ENCODE measurements at regions not wholly inside any gene's neighbourhood (a gene's known extent, or its start where the extent isn't known, plus 50 kb on each side); places are given as distances from the start of the nearest gene placed in this dataset.

DNA sequence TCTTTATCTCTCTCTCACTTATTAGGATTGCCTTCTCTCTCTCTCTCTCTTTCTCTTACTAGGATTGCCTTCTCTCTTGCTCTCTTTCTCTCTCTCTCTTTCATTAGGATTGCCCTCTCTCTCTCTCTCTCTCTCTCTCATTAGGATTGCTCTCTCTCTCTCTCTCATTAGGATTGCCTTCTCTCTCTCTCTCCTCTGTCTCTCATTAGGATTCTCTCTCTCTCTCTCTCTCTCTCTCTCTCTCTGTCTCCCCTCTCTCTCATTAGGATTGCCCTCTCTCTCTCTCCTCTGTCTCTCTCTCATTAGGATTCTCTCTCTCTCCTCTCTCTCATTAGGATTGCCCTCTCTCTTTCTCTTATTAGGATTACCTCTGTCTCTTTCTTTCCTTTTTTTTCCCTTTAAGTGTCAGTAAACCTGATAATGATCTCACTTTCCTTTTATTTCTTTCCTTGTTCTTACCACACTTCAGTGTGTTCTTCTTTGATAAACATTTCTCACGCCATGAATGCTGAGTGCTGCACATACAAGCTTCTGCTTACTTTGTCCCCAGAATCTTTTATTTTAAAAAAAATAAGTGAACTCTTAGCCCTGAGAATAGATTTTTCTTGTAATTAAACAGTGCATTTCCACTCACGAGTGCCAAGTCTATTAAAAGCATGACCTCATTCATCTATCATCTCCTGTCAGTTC lies 243.4 kb upstream of the TBC1D5 start:
- ChIA-PET POLR2A (no interaction called here), CTCF (no interaction called here)
- TF ChIP-seq, protein P1, sequence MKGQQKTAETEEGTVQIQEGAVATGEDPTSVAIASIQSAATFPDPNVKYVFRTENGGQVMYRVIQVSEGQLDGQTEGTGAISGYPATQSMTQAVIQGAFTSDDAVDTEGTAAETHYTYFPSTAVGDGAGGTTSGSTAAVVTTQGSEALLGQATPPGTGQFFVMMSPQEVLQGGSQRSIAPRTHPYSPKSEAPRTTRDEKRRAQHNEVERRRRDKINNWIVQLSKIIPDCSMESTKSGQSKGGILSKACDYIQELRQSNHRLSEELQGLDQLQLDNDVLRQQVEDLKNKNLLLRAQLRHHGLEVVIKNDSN (IDR thresholded peaks at IDR 0.05; ENCODE audit: borderline replicate concordance, low read depth), result no peak
- TF ChIP-seq TAF1 (IDR thresholded peaks at IDR 0.05; ENCODE audit: borderline replicate concordance, low read depth, low read length), result no peak
- TF ChIP-seq CHD2 (IDR thresholded peaks at IDR 0.05; ENCODE audit: low read length, partially characterized antibody), result no peak
- TF ChIP-seq, protein P2, sequence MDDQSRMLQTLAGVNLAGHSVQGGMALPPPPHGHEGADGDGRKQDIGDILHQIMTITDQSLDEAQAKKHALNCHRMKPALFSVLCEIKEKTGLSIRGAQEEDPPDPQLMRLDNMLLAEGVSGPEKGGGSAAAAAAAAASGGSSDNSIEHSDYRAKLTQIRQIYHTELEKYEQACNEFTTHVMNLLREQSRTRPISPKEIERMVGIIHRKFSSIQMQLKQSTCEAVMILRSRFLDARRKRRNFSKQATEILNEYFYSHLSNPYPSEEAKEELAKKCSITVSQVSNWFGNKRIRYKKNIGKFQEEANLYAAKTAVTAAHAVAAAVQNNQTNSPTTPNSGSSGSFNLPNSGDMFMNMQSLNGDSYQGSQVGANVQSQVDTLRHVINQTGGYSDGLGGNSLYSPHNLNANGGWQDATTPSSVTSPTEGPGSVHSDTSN (IDR thresholded peaks at IDR 0.05), result no peak
- WGBS (ENCODE audit: low lambda C conversion rate), result 48% methylated on average over 2 of the region's 2 CpGs
- Histone ChIP-seq H3K4me1 (ENCODE audit: control insufficient read depth in 1 of 2, insufficient read depth in 2 of 2, low read depth in 1 of 2, low read length in 1 of 2) (no peaks in the 10 kb centered on the region; a peak in 1 of 4 replicates), H3K9me2 (no peaks in the 10 kb centered on the region), H3K9ac (no peak overlapping the region), H3K79me2 (ENCODE audit: insufficient read depth) (no peaks in the 10 kb centered on the region), H2AFZ (ENCODE audit: low read depth) (no peak overlapping the region), H3K9me3 (no peaks in the 10 kb centered on the region), H3K27me3 (ENCODE audit: insufficient read depth) (no peaks in the 10 kb centered on the region; the same call in 1 of the 2 replicates), H3K27ac (ENCODE audit: low read depth in 2 of 2, low read length in 1 of 2) (no peak overlapping the region), H3K36me3 (replicated peaks in 1 of 2; ENCODE audit: control insufficient read depth in 1 of 2, insufficient read depth in 2 of 2, low read length in 1 of 2) (no peaks in the 10 kb centered on the region), H3F3A (replicated peaks; ENCODE audit: insufficient read depth) (no peaks in the 10 kb centered on the region), H3K4me2 (no peak overlapping the region), H4K20me1 (ENCODE audit: insufficient read depth) (no peaks in the 10 kb centered on the region), H3K4me3 (ENCODE audit: low read depth in 2 of 2, low read length in 1 of 2) (no peak overlapping the region)
- DNase-seq, result no peak

DNA sequence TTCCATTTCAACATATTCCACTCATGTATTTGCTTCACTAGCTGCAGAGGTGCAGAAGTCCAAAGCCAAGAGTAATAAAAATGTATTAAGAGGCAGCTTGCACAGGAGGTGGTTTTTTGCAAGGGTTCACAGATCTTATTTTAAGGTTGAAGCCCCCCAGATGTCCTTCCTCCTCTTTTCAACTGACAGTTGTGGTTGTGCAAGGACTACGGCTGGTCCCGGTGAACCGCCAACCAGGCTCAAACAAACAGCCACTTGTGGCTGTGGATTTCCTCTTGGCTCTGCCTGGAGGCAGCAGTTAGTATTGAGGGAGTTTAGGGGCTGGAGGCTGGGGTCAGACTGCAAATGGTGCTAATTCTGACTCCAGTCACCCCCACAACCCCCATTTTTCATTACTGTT lies 240.7 kb upstream of the TBC1D5 start:
- no peak overlapping the region for H2AFZ ChIP-seq (ENCODE audit: low read depth)
- H3K36me3 ChIP-seq (replicated peaks in 1 of 2; ENCODE audit: control insufficient read depth in 1 of 2, insufficient read depth in 2 of 2, low read length in 1 of 2), result no peaks in the 10 kb centered on the region
- H4K20me1 ChIP-seq (ENCODE audit: insufficient read depth), result no peaks in the 10 kb centered on the region
- H3K4me1 ChIP-seq (ENCODE audit: control insufficient read depth in 1 of 2, insufficient read depth in 2 of 2, low read depth in 1 of 2, low read length in 1 of 2), result peaks cover 0 to 6% of the 10 kb centered on the region in 2 experiments; a peak in 1 of 4 replicates
- CTCF ChIA-PET, result interaction anchor here (0.8 to 1.3 kb wide), 2 partner anchors 14 kb away, joined by 3 read pairs; no protein-coding TSS in a partner anchor
- POLR2A ChIA-PET, result no interaction called here
- H3F3A ChIP-seq (replicated peaks; ENCODE audit: insufficient read depth), result no peaks in the 10 kb centered on the region
- H3K79me2 ChIP-seq (ENCODE audit: insufficient read depth), result no peaks in the 10 kb centered on the region
- H3K27ac ChIP-seq (ENCODE audit: low read depth in 2 of 2, low read length in 1 of 2), result no peak overlapping the region
- H3K9me3 ChIP-seq, result no peaks in the 10 kb centered on the region
- no peak overlapping the region for H3K9ac ChIP-seq
- no peak overlapping the region for H3K4me2 ChIP-seq
- WGBS (ENCODE audit: low lambda C conversion rate), result 96% methylated on average over 3 of the region's 3 CpGs
- no peaks in the 10 kb centered on the region; the same call in 1 of the 2 replicates for H3K27me3 ChIP-seq (ENCODE audit: insufficient read depth)
- no peaks in the 10 kb centered on the region for H3K9me2 ChIP-seq
- no peak for DNase-seq
- H3K4me3 ChIP-seq (ENCODE audit: low read depth in 2 of 2, low read length in 1 of 2), result no peak overlapping the region
- TF ChIP-seq TEAD4 (IDR thresholded peaks at IDR 0.05; ENCODE audit: borderline replicate concordance, insufficient read depth) (no peak), RAD21 (IDR thresholded peaks at IDR 0.05; ENCODE audit: low read length) (no peak), CHD2 (IDR thresholded peaks at IDR 0.05; ENCODE audit: low read length, partially characterized antibody) (no peak), EP300 (IDR thresholded peaks at IDR 0.05; ENCODE audit: borderline replicate concordance in 1 of 2, low read depth in 1 of 2, low read length in 1 of 2) (no peak), SMC3 (IDR thresholded peaks at IDR 0.05; ENCODE audit: low read depth, low read length) (no peak), GABPA (IDR thresholded peaks at IDR 0.05; ENCODE audit: low read depth) (no peak), RFX5 (IDR thresholded peaks at IDR 0.05; ENCODE audit: low read length) (no peak), EZH2phosphoT487 (IDR thresholded peaks at IDR 0.05; ENCODE audit: borderline replicate concordance, low read depth) (no peak), RXRA (IDR thresholded peaks at IDR 0.05; ENCODE audit: borderline replicate concordance, low read depth) (no peak)
- TF ChIP-seq, protein P3, sequence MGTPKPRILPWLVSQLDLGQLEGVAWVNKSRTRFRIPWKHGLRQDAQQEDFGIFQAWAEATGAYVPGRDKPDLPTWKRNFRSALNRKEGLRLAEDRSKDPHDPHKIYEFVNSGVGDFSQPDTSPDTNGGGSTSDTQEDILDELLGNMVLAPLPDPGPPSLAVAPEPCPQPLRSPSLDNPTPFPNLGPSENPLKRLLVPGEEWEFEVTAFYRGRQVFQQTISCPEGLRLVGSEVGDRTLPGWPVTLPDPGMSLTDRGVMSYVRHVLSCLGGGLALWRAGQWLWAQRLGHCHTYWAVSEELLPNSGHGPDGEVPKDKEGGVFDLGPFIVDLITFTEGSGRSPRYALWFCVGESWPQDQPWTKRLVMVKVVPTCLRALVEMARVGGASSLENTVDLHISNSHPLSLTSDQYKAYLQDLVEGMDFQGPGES (IDR thresholded peaks at IDR 0.05; ENCODE audit: low read depth, low read length), result no peak
- TF ChIP-seq, protein P4, sequence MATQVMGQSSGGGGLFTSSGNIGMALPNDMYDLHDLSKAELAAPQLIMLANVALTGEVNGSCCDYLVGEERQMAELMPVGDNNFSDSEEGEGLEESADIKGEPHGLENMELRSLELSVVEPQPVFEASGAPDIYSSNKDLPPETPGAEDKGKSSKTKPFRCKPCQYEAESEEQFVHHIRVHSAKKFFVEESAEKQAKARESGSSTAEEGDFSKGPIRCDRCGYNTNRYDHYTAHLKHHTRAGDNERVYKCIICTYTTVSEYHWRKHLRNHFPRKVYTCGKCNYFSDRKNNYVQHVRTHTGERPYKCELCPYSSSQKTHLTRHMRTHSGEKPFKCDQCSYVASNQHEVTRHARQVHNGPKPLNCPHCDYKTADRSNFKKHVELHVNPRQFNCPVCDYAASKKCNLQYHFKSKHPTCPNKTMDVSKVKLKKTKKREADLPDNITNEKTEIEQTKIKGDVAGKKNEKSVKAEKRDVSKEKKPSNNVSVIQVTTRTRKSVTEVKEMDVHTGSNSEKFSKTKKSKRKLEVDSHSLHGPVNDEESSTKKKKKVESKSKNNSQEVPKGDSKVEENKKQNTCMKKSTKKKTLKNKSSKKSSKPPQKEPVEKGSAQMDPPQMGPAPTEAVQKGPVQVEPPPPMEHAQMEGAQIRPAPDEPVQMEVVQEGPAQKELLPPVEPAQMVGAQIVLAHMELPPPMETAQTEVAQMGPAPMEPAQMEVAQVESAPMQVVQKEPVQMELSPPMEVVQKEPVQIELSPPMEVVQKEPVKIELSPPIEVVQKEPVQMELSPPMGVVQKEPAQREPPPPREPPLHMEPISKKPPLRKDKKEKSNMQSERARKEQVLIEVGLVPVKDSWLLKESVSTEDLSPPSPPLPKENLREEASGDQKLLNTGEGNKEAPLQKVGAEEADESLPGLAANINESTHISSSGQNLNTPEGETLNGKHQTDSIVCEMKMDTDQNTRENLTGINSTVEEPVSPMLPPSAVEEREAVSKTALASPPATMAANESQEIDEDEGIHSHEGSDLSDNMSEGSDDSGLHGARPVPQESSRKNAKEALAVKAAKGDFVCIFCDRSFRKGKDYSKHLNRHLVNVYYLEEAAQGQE (IDR thresholded peaks at IDR 0.05; ENCODE audit: low read depth, low read length), result no peak
- TF ChIP-seq, protein P5, sequence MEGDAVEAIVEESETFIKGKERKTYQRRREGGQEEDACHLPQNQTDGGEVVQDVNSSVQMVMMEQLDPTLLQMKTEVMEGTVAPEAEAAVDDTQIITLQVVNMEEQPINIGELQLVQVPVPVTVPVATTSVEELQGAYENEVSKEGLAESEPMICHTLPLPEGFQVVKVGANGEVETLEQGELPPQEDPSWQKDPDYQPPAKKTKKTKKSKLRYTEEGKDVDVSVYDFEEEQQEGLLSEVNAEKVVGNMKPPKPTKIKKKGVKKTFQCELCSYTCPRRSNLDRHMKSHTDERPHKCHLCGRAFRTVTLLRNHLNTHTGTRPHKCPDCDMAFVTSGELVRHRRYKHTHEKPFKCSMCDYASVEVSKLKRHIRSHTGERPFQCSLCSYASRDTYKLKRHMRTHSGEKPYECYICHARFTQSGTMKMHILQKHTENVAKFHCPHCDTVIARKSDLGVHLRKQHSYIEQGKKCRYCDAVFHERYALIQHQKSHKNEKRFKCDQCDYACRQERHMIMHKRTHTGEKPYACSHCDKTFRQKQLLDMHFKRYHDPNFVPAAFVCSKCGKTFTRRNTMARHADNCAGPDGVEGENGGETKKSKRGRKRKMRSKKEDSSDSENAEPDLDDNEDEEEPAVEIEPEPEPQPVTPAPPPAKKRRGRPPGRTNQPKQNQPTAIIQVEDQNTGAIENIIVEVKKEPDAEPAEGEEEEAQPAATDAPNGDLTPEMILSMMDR (IDR thresholded peaks at IDR 0.05), result no peak
- TF ChIP-seq, protein P6, sequence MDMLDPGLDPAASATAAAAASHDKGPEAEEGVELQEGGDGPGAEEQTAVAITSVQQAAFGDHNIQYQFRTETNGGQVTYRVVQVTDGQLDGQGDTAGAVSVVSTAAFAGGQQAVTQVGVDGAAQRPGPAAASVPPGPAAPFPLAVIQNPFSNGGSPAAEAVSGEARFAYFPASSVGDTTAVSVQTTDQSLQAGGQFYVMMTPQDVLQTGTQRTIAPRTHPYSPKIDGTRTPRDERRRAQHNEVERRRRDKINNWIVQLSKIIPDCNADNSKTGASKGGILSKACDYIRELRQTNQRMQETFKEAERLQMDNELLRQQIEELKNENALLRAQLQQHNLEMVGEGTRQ (IDR thresholded peaks at IDR 0.05; ENCODE audit: borderline replicate concordance, low read depth, low read length), result no peak

All from SK-N-SH (cell line).